BJ (cell line): ENCODE measurements at regions not wholly inside any gene's neighbourhood (a gene's known extent, or its start where the extent isn't known, plus 50 kb on each side); places are given as distances from the start of the nearest gene placed in this dataset.

Experiments used
- CTCF ChIA-PET: fragments of 350-600 bp; formaldehyde crosslinking; extraction: SDS; loops from one replicate; lab custom pipeline; 2021; ENCODE audit warnings: antibody characterized with exemption, inconsistent platforms; lab: Yijun Ruan, JAX
- POLR2A ChIA-PET: fragments of 300-600 bp; sonication (Branson Sonifier 250); formaldehyde crosslinking; extraction: SDS; loops from one replicate; lab custom pipeline; 2021; ENCODE audit warnings: antibody characterized with exemption; lab: Charles Lee
- DNase-seq: peaks from one replicate; pipeline ENCODE4 v3.0.0-alpha.2; 2011; ENCODE audit warnings: low read depth
- H3K27me3 ChIP-seq: 2 replicates; pipeline ENCODE4 v1.6.0; 2011; ENCODE audit warnings: low read length; ENCODE audit not compliant: control insufficient read depth, insufficient read depth
- H3K36me3 ChIP-seq: 2 replicates; pipeline ENCODE4 v1.5.1; 2011; ENCODE audit warnings: low read length; ENCODE audit not compliant: control insufficient read depth, insufficient read depth
- H3K4me3 ChIP-seq: 2 replicates; pipeline ENCODE4 v1.5.1; 2011; ENCODE audit warnings: low read depth, mild to moderate bottlenecking, control low read depth, low read length
- CTCF ChIP-seq: IDR thresholded peaks from 2 replicates; pipeline ENCODE4 v1.5.1; 2011; ENCODE audit warnings: low read depth, mild to moderate bottlenecking, control low read depth, inconsistent platforms, low read length, moderate library complexity; ENCODE audit not compliant: insufficient read depth

GRCh38 chr14:30786701-30787100 is 87.7 kb upstream of the COCH start:
- ChIA-PET POLR2A (no interaction called here), CTCF (interaction anchor here (0.6 kb wide), 1 partner anchor 291 kb away, joined by 3 read pairs; no protein-coding TSS in a partner anchor)
- Histone ChIP-seq H3K27me3 (no peaks in the 10 kb centered on the region), H3K36me3 (no peaks in the 10 kb centered on the region), H3K4me3 (no peak overlapping the region)
- DNase-seq = no peak
- TF ChIP-seq CTCF = no peak

GRCh38 chr14:30790827-30791226 is 83.5 kb upstream of the COCH start:
- Histone ChIP-seq H3K27me3 (no peaks in the 10 kb centered on the region), H3K4me3 (no peak overlapping the region), H3K36me3 (no peaks in the 10 kb centered on the region)
- ChIA-PET CTCF (no interaction called here), POLR2A (no interaction called here)
- no peak for TF ChIP-seq CTCF
- DNase-seq = no peak

- no peaks in the 10 kb centered on the region for H3K36me3 ChIP-seq
- no peaks in the 10 kb centered on the region for H3K27me3 ChIP-seq
- DNase-seq = no peak
- no peak overlapping the region for H3K4me3 ChIP-seq
- CTCF ChIA-PET = interaction anchor here (0.7 kb wide), 1 partner anchor 22 kb away, joined by 3 read pairs; no protein-coding TSS in a partner anchor
- POLR2A ChIA-PET = no interaction called here
- no peak for TF ChIP-seq CTCF
Observed at GRCh38 chr14:30791522-30792351, 82.6 kb upstream of the COCH start.

- H3K27me3 ChIP-seq = no peaks in the 10 kb centered on the region
- no peaks in the 10 kb centered on the region for H3K36me3 ChIP-seq
- no peak for TF ChIP-seq CTCF
- DNase-seq = no peak
- H3K4me3 ChIP-seq = no peak overlapping the region
- ChIA-PET CTCF (interaction anchor here (0.7 kb wide), 1 partner anchor 16 kb away, joined by 3 read pairs; no protein-coding TSS in a partner anchor), POLR2A (no interaction called here)
Observed at GRCh38 chr14:30796707-30797106, 77.7 kb upstream of the COCH start.

- DNase-seq = no peak
Observed at GRCh38 chr14:30798516-30798915, 75.8 kb upstream of the COCH start.

More at GRCh38 chr14:30798516-30798915, 75.8 kb upstream of the COCH start:
- TF ChIP-seq CTCF = no peak
- POLR2A ChIA-PET = no interaction called here
- CTCF ChIA-PET = interaction anchor here (0.7 kb wide), 1 partner anchor 64 kb away, joined by 3 read pairs; no protein-coding TSS in a partner anchor
- no peaks in the 10 kb centered on the region for H3K27me3 ChIP-seq
- no peaks in the 10 kb centered on the region for H3K36me3 ChIP-seq
- no peak overlapping the region for H3K4me3 ChIP-seq
